Right lobe of liver (tissue), 4 donors: ENCODE measurements at regions not wholly inside any gene's neighbourhood (a gene's known extent, or its start where the extent isn't known, plus 50 kb on each side); places are given as distances from the start of the nearest gene placed in this dataset.

Experiments used
- CTCF ChIP-seq, 4 donors: fragments of 200-600 bp in 3 of 4; fragments of 450-650 bp in 1 of 4; IDR thresholded peaks; one replicate each; pipeline versions ENCODE4 v1.5.1 to v1.8.0; 2016 to 2022; ENCODE audit warnings: antibody characterized with exemption in 4 of 4, mild to moderate bottlenecking in 2 of 4
- POLR2A ChIP-seq: fragments of 450-650 bp; IDR thresholded peaks from one replicate; pipeline ENCODE4 v1.6.1; 2017; ENCODE audit warnings: antibody characterized with exemption, mild to moderate bottlenecking
- donor health status: DM: no; HTN: no; CAD: no.
- donor health status: DM: no; HTN: no; CAD: no.
- donor health status: DM: no; HTN: yes; CAD: no.

DNA sequence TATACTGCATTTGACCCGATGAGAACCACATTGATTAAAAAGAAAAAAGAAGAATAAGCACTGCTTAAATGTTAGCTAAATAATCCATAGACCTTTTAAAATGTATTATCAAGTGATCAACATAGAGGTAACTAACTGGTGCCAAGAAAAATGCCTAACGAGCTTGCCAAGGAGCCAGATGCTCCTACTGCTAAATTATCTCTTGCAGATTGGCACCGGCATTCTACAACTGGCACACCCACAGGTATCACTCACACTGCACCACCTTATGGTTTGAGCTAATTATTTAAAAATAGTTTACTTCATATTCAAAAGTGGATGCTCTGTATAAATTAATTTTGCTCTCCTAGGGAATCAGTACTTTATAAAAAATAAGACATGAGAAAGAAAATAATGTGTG lies 341.6 kb upstream of the CDH7 start:
- TF ChIP-seq CTCF (IDR thresholded peaks at IDR 0.05) (no peak), POLR2A (no peak)
